SK-N-MC (cell line): ENCODE measurements at regions not wholly inside any gene's neighbourhood (a gene's known extent, or its start where the extent isn't known, plus 50 kb on each side); places are given as distances from the start of the nearest gene placed in this dataset.

Experiments
- EZH2 ChIP-seq: fragments of 200-600 bp; sonication (generic); IDR thresholded peaks from one replicate; pipeline ENCODE4 v1.6.1; 2017; ENCODE audit warnings: antibody characterized with exemption
- FOXP2 ChIP-seq: optimal IDR thresholded peaks from 2 replicates; pipeline ENCODE3; 2011; ENCODE audit warnings: mild to moderate bottlenecking, moderate library complexity; ENCODE audit not compliant: insufficient read depth; ENCODE audit errors: extremely low read length, control extremely low read depth
- POLR2AphosphoS5 ChIP-seq: IDR thresholded peaks from 2 replicates; pipeline ENCODE4 v1.6.1; 2012; ENCODE audit warnings: mild to moderate bottlenecking, low read depth, low read length, borderline replicate concordance

DNA sequence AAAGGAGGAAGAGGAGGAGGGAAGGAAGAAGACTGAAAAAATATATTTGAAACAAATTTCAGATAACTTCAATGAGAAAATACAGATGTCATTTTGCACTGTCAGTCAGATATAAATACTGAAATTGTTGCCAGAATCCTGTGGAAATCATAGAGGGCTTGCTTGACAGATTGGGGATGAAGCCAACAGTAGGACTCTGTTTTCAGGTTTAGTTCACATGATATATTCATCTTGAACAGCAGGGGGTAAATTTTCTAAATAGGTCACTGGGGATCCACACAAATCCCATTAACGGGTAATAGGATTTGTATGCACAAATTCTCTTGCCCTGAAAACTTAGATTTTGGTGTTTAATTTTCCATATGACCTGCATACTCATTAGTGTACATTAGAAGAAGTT is 103.3 kb upstream of the PCDH18 start:
- TF ChIP-seq EZH2 (no peak), POLR2AphosphoS5 (no peak), FOXP2 (no peak)
